ENCODE measurements at regions not wholly inside any gene's neighbourhood (a gene's known extent, or its start where the extent isn't known, plus 50 kb on each side); places are given as distances from the start of the nearest gene placed in this dataset.
A peak's percentile ranks its signal among the peaks of the same experiment; 100 is the strongest.

DNA sequence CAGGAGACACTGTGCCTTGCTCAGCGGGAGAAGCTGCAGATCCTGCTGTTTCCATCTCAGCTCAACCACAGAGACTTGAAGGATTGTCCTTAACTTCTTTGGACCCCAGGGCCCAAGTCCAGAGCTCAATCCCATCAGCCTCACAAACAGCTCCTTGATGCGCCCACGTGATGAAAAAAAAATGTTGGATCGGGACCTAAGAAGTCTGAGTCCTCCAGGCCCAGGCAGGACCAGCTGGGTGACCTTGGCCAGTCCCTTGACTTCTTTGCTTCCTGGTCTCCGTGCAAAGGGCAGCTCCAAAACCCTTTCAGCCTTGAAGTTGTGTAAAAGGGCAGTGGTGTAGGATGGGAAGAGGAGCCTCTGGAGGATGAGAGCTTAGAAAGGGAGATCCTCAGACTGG, 175.5 kb downstream of the ZFP36L2 start:
- DNase-seq, result no peak

DNA sequence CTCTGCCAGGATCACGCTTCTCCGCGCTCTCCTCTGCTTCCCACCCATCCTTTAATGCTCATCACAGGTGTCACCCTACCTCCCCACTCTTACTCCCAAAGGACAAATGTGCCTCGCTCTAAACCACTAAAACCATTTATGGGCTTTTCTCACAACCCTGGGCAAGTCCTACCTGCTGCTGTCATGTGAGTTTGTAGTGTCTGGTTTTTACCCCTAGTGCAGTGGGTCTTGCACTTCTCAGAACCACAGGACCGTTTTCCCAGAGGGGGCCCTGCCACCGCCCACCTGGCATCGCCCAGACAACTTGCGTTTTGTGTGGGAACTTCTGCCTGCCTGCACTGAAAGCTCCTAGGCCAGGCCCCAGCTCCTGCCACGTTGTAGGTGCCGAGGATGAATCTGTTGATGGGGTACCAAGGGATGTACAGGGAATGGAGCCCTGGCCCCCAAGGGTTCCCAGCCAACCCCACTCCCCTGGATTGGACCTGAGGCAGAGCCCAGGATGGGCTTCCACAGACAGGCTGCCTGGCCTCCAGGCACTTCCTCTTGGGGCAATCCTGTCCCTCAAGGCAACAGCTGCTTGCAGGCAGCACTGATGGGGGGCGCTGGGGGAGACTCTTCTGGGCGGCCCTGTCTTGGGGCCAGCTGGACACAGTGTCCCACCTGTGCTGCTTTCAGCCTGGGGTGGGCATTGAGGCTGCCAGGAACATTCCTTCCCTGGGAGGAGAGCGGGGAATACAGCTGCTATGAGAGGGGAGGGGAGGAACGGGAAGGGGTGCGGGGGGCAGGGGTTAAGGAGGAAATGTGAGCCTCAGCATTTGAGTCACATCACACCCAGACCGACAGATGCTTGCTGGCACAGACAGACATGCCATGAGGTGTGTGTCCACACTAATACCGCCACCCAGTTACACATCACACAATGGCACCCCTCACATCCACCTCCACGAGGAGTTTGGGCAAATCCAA, 176.3 kb downstream of the ZFP36L2 start:
- DNase-seq, result no peak

DNA sequence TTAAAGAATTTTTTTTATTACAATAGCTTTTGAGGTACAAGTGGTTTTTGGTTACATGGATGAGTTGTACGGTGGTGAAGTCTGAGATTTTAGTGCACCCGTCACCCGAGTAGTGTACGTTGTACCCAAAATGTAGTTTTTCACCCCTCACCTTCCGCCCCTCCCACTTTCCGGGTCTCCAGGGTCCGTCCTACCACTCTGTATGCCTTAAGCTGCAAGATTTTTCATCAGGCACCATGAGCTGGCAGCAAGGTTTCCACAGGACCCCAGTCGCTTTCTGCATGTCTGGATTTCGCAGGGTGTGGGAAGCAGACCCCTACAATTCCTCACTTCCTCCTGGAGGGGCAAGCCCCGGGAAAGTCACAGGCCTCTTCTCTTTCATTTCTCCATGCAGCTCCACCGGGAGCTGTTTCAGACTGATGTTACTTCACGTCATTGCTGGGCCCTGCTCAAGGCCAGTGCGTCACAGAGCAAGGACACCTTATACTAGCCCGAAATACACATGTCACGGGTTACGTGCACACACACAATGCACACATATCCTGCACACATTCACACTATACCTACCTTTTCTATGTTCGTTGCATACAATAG, 179.1 kb downstream of the ZFP36L2 start:
- no peak for DNase-seq

DNA sequence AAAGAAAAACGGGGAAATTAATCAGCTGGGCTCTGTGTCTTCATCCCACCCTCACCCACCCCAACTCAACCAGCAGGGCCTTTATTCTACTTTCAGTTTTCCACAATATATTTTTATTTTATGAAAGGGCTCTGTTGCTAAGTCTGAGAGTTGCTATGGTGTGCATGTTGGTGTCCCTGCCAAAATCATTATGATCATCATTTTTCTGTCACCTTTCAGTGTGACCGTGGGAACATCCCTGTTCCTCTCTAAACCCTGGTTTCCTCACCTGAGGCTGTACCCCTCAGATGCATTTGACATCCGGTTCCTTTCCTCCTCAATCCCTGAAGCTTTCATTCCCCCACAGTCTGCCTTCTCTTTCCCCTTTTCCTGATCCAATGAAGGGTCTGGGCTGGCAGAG, 180.5 kb downstream of the ZFP36L2 start:
- no peak for DNase-seq

DNA sequence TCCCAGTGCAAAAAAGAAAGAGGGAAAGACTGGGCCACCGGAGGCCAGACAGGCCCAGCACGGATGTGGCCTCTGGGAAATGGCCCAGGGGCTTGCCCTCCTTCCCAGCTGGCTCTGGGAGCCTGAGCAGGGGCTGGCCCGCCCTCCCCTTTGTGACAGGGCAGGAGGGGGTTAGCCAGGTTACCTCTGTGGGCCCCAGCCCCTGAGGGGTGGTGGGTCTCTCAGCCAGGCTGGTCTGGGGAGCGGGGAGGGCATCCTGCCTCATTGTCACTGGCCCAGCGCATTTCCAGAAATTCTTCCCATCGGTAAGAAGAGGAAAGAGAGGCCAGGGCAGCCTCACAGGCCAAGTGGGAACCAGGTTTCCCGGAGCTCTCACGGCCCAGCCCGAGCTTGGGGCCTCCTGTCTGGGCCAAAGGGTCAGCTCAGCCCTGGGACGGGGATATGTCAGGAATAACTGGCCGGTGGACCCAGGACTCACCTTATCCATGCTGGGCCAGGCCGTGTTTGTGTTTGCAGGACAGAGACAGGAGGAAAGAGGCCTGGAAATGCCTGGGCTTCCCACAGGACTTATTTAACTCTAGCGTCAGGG, 182.2 kb downstream of the ZFP36L2 start:
- DNase-seq, result no peak

DNA sequence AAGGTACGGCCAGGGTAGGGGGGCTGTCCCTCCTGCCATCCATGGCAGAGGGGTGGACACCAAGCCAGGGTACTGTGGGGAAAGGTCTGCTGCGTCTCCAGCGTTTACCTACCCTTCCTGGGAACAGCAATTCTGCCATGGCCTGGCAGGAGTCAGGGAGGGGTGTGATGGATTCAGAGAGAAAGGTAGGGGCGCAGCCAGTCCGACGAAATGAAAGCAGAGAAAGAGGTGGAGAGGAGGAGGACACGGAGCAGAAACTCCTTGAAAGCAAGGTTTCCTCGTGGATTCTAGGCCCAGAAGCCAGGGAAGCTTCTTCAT, 182.9 kb downstream of the ZFP36L2 start:
- DNase-seq, result no peak

DNA sequence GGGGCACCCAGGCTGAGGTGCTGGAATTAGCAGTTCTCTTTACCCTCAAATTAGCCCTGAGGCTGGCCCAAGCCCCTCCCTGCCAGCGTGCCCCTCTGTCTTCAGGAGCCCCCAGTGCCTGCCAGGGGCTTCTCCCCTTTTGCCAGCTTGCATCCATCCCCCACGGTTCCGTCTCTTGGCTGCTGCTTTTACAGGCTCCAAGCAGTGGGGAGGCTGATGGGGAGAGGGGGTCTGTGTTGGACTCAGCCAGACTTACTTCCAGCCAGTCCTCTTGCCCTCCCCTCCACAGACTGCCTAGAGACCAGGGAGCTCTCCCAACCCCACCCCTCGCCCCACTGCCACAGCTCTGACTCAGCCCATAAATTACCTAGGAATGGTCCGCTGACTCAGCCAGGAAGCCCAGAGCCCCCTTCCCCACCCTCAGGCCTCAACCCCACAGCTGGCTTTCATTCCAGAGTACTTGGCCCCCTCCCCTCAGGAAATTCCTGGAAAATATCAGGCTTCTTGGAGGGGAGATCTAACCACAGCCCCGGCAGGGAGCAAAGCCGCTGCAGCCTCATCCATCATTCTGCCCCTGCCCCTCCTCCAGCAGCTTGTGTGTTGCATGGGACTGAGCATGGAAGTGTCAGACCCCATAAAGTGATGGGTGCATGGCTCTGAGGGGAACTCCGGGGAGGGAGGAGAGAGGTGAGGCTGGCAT, 184.6 kb downstream of the ZFP36L2 start:
- DNase-seq, result no peak

DNA sequence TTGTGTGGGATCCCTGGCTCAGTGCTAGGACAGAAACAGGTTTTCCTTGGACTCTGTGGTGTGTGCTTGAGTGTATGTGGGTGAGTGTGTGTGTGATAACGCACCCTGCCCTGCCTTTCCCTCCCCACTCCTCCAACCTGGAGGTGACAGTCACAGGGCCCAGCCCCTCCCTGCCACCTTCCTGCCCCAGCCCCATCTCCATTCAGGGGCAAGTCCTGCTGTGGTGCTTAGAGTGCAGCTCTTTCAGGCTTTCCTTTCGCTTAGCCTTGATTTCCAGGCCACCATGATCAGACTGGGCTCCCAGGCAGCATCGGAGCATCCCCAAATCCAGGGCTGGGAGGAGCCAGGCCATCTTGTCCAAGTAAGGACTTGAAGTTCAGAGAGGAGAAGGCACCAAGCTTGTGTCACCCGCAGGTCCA, 185.2 kb downstream of the ZFP36L2 start:
- DNase-seq, result no peak

DNA sequence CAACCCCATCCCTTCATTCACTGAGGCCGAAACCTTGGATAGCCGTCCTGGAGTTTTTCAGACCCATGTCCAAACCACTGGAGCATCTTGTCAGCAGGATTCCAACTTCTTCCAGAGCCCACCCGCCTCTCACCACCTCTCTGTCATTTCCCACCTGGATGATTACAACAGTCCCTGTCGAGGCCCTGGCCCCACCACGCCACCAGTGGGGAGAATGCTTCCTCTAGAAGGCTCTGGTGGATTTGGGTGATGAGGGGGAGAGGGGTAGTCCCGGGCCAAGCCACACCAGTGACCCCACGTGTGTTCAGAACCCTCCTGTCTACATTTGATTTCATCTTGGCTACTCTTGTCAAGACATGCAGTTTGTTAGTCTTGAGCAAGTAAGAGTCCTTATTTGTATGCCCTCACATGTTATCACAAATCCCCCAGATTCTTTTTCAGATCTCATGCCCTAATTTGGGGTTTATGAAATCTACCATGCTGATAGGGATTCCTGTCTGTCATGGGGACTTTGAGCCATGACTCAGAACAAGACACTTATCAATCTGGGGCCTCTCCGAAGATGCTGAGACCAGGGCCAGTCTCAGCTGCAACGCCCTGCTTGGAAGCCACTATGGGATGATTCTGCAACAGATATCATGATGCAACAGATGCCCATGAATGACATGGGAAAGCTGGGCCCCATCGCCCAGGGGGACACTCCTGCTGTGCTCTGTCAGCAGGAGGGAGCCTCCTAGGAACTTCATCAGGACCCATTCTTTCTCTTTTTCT, 186.1 kb downstream of the ZFP36L2 start:
- peak in 1 of 2 donors; percentile 28 for DNase-seq

DNA sequence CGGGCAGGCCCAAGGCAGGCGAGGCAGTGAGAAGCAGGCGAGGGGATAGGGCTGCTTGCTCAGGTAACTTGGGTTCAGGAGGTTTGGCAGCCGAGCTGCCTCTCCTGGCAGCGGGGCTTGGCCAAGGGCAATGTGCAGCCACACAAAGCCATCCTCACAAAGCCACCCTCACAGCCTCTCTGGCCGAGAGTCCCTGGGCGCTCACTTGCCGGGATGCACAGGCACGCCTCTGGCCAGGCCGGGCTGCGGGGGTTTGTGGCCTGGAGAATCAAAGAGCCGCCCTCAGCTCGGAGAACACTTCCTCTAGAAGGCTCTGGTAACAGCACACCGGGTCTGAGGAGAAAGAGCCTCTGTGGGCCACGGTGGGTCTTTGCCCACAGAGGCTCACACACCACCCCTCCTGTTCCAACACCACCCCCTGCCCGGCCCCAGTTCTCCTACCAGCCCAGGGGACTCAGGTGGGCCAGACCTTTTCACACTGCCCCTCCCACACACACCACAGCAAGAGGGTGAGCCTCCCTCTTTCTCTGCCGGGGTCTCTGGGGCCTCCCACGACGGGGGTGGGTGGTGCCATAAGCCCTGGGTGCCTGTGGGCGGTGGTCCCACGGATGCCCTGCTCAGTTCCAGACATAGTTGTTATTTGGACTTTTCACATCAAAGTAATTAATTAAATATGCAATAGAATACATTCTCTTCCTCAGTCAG, 186.9 kb downstream of the ZFP36L2 start:
- no peak for DNase-seq

DNA sequence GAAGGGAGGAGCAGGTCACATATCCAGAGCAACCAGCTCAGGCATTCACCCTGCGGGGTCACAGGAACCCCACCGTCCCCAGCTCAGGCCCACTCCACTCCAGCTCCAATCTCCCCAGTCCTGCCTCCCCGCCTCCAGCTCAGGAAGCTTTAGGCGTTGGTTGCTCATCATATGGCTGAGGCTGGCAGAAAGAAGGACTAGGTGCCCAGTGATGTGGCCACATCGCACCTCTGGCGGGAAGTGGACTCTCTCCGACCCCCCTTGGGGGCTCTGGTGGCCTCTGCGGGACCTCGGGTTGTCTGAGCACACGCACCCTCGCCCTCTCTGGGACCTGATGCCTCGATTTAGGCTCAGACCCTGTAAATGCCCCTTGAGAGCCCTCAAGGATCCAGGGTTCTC, 187.7 kb downstream of the ZFP36L2 start:
- DNase-seq, result no peak

DNA sequence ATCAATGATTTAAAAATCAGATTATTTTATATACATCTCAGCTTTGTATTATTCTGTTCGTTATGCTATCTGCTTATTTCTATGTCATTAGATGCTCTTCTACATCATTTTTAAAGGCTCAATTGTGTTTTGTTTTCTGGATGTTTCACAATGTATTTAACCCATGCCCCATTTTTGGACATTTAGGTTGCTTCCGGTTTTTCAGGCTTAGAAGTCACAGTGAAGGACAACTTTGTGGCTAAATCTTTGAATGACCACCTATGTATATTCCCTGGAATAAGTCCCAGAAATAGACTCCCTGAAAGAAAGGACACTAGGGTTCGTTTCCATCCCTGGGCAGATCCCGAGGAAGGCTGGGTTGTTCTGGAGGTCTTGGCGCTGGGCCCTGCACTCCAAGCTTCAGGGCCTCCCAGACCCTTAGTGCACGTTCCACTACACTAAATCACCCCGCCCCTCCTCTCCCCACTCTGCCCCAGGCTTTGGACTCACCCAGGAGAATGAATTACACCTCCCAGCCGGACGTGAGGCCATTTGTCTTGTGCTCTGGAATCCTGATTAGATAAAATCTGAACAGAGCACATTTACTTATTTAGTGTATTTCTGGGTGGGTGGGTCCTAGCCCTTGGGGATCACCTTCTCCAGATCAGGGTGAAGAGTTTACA, 188.2 kb downstream of the ZFP36L2 start:
- no peak for DNase-seq

DNA sequence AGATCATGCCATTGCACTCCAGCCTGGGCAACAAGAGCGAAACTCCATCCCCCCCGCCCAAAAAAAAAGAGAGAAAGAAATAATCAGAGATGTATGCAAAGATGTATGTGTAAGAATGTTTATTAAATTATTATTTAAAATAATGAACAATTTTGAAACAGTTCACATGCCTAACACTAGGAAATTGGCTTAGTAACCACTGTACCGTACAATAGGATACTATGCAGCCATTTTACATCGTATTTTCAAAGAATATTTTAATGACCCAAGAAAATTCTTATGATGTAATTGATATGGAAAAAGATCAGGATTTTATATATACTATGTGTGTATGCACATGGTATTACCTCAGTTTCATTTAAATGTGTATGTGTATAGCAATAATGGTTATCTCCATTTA, 190.5 kb downstream of the ZFP36L2 start:
- no peak for DNase-seq

DNA sequence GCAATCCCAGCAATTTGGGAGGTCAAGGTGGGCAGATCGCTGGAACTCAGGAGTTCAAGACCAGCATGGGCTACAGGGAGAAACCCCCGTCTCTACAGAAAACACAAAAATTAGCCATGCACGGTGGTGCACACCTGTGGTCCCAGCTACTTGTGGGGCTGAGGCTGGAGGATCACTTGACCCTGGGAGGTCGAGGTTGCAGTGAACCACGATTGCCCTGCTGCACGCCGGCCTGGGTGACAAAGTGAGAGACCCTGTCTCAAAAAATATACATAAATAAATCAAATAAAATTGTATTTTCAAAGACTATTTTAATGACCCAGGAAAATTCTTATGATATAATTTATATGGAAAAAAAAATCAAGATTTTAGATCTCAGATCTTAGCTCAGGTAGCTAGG, 191.5 kb downstream of the ZFP36L2 start:
- DNase-seq, result no peak

DNA sequence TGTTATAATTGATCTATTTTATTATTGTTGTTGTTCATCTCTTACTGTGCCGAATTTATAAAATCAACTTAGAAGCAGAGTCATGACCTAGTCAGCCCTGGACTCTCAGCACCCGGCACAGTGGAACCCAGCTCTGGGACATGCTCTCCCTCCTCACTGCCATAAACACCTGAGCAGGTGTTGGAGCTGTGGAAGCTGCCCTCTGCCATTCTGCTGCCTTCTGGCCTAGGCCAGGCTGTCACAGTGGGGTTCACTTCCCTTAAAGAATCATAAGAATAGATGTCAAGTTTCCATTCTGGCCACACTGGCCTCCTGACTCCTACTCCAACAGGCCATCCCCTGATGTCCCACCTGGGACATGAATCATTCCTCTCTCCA, 192.2 kb downstream of the ZFP36L2 start:
- DNase-seq, result no peak

DNA sequence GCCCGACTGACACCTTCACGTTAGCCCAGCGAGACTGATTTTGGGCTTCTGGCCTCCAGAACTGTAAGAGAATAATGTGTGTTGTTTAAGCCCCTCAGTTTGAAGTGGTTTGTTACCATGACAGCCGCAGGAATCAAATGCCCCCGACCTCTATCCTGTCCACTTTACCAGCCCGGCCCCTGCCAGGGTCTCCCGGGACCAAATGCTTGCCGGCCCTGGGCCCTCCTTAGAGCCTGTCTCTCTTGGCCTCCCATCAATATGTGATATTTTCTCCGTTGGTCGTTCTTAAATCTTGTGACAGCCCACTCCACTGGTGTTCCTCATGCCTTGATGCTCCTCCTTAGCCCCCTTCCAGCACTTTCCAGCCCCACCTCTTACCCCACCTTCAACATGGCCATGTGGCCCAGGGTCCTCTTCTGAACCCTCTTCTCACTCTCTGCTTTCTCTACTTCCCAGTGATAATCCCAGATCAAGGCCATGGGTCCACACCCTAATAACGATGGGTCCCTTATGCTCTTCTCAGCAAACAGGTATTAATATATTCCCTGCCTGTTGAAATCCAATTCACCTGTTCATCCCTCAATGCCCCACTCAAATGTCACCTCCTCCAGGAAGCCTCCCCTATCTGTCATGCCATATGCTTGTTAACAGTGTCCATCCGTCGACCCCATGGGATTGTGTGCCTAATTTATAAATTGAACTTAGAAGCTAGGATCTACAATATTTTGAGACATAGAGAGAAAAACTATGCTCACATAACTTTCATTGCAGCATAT, 192.8 kb downstream of the ZFP36L2 start:
- DNase-seq, result no peak

DNA sequence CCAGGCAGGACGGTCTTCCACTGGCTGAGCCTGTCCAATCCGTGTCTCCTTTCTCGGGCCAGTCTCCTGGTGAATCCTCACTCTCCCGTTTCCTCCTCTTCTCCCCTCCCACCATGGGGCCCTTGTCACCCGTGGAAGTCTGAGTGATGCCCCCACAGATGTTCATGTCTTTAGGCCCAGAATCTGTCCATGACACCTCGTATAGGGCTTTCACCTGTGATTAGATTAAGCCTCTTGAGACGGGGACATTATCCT, 193.5 kb downstream of the ZFP36L2 start:
- no peak for DNase-seq

DNA sequence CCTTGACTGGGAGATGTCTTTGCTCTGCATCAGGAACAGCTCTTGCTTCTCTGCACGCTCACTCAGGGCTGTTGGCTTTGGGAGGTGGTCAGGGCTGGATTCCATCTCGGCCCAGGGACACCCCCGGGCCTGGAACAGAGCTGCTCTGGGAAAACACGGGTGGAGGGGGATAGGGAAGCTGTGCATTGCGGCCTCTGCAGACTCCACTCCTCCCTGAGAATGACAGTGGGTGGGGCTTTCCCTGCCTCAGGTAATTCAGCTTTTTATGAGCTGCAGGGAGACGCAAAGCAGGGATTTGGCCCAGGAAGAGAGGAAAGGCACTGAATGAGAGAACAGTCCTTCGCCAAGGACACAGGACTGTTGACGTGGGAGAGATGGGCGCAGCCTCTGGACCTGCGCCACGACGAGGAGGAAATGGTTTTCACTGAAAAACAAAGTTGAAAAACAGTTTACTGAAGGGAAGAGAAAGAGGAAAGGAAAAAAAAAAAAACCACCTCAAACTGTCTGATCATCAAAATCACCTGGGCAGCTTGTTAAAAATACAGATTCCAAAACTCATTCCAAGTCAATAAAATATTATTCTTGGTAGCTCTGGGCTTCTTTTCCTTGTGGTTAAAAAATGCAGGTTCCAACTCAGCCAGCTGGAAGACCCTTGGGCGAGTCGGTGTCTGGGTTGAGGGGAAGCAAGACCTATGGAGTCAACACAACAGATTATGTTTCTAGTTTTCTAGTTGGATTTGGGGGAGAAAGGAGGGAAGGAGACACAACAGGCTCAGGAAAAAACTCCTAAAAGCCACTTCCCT, 194.0 kb downstream of the ZFP36L2 start:
- no peak for DNase-seq

DNA sequence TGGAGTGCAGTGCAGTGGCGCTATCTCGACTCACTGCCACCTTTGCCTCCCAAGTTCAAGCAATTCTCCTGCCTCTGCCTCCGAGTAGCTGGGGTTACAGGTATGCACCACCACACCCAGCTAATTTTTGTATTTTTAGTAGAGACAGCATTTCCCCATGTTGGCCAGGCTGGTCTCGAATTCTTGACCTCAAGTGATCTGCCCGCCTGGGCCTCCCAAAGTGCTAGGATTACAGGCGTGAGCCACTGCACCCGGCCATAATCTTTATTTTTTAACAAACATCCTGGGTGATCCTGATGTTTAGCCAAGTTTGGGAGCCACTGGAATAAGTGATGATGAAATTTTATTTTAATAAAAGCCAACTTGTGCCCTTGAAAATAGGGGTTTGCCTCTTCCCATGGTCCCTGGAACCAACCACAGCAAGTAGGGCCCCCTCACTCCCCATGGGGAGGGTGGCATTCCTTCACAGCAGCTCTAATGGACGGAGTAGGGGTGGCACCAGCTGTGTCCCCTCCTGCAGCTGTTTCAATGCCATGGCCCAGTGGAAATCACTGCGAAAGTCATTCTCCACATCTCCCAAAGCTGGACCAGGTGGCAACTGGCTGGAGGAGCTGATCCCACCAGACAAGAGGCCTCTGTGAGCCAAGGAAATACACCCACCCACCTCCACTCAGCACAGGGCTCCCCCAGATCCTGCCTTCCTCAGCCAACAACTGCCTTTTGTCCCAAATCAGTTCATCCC, 194.8 kb downstream of the ZFP36L2 start:
- no peak for DNase-seq
